GM19438 (cell line): ENCODE measurements at regions not wholly inside any gene's neighbourhood (a gene's known extent, or its start where the extent isn't known, plus 50 kb on each side); places are given as distances from the start of the nearest gene placed in this dataset.

Experiments
- ATAC-seq: cut with Tn5 transposase; IDR thresholded peaks from one replicate; pipeline ENCODE4 v1.9.1; 2021; ENCODE audit warnings: low read depth; ENCODE audit not compliant: unreplicated experiment

DNA sequence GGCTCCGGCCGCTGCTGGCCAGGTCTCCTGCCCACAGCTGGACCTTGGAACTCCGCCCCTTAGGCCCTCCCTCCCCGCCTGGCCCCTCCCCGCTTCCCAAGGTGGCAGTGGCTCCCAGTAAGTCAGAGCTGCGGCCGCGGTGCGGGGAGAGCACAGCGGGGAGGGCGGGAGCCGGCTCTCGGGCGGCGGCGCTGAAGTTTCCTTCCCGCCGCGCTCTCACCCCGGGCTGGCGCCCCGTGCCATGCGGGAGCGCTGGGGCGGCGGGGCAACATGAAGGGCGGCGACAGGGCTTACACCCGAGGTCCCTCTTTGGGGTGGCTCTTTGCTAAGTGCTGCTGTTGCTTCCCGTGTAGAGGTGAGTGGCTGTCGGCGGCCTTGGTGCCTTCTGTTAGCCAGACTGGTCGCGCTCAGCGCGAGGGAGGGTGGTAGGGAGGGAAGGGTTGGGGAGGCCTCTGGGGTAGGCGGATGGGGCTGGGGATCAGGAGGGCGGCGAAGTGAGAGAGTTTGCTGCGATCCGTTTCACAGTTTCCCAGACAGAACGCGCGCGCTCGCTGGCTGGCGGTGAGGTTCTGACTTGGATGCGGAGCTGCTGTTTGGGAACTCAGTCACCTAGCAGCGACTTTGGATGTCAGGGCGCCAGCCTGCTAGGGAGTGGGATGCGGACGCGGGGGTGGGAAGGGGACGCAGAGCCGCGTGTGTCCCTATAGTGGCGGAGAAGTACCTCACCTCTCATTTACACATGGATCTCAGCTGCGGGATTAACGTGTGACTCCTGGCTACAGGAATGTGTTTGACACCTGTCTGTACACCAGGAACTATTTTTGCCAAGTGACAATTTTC lies 145.5 kb upstream of the UMPS start:
- no peak for ATAC-seq

GRCh38 chr3:124586126-124587052 lies 143.9 kb upstream of the UMPS start:
- ATAC-seq: no peak

- ATAC-seq: no peak
These were observed 143.2 kb upstream of the UMPS start for GRCh38 chr3:124587053-124587408.

DNA sequence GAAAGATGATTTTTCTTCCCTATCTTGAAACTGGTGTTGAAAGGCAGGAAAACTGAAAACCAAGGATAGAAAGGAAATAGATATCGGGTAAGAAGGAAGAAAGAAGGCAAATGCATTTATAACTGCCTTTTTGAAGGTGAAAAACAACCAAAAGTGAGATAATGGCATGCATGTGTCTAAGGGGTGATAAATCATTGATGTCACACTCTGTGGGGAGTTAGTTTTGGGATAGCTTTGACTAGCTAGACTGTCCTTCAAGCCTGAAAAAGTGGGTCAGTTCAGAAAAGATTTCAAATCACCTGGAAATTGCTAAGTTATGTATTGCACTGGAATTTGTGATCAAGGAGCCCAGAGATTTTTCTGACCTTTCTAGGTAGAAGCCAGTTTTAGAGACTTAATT lies 142.2 kb upstream of the UMPS start:
- no peak for ATAC-seq

DNA sequence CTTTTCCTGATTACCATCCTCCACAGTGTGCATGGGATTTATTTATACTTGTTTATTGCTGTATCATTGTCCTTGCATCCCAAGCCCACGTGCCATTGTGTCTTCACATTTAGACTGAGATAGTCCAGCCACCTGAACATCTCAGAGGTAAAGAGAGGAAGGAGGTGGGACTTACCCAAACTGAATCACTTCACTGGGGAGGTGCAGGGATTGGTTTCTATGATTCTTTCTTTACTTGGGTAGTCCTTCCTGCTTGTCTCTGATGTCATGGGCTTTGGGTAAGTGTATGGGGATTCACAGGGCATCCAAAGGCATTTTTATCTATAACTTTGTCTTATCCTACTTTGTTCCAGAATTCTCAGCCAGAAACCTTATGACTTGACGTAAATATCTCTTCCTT lies 141.5 kb upstream of the UMPS start:
- no peak for ATAC-seq

DNA sequence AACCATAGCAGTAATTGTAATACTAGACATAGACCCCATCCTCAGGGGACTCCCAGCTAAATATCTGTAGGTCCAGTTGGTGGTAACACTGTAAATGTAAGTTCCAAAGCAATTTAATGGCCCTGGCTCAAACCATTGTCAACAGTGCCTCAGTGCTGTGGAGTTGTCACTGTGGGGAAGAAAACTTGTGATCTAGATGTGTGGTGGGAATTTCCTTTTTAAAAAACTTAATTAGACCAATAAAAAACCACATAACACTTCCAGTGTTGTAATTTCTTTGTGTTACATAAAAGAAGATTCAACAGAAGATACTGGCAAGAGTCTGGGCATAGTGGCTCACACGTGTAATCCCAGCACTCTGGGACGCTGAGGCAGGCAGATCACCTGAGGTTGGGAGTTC lies 138.6 kb upstream of the UMPS start:
- ATAC-seq: no peak

GRCh38 chr3:124592658-124593441 lies 137.4 kb upstream of the UMPS start:
- no peak for ATAC-seq

DNA sequence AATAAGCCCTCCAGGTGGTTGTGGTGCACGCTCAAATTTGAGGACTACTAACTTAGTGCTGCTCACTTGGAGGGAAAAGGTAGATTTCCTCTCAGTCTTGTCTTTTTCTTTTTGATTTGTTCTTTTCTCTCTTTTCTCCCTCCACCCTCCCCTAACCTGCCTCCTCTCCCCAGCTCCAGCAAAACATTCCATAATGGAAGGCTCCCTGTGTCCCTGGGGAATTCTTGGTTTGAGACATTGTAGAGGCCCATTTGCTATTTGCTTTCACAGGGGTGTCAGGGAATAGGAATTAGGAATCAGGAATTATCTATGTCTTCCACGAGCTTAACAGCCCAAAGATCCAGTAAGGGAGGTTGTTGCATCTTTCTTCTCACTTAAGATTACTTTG lies 136.8 kb upstream of the UMPS start:
- no peak for ATAC-seq

GRCh38 chr3:124594581-124594980 lies 135.7 kb upstream of the UMPS start:
- no peak for ATAC-seq

GRCh38 chr3:124597273-124597672 lies 133.0 kb upstream of the UMPS start:
- no peak for ATAC-seq

DNA sequence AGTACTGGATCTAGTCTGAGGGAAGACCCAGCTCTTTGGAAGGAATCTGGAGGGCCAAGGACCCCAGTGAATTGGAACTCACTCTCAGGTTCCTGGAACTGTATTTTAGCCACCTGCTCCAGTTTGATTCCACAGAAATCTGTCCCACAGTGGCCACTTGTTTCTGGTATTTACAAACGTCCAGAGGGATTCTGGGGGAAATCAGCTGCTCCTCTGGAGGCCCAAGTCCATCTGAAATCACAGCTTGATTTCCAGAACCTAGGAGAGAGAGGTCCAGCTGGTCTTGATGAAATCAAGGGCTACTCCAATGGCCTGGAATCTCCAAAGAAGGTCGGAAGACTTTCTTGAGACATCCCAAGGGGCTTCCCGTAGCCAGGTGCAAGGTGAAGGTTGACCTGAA lies 132.3 kb upstream of the UMPS start:
- ATAC-seq: no peak

DNA sequence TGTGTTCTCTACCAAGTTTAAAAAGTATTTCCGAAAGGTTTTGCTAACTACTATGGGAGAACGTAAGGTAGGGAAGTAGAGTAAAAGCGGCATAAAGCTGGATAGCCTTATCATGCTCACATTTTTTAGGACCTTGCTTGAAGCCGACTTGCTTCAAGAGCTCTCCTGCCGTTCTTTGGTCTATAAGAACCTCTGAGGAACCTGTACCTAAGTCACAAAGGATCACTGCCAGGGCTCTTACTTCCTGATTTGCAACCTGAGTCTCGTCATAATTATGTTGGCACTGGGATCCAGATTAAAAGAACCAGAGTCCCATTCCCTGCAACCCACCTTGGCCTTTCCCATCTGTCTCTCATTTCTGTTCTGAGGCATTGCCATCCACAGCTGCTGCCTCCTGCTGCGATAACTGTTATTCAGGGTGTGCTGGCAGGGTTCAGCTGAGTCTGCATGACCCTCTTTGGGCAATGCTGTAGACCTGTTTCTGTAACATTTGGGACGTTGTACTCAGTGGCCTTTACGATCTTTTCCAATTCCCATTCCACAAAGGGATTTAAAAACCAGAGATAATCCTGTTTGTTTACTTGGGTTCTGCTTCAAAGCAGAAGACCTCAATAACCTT lies 131.0 kb upstream of the UMPS start:
- ATAC-seq: no peak

- ATAC-seq: no peak
These were observed 130.2 kb upstream of the UMPS start for GRCh38 chr3:124599779-124600693.

DNA sequence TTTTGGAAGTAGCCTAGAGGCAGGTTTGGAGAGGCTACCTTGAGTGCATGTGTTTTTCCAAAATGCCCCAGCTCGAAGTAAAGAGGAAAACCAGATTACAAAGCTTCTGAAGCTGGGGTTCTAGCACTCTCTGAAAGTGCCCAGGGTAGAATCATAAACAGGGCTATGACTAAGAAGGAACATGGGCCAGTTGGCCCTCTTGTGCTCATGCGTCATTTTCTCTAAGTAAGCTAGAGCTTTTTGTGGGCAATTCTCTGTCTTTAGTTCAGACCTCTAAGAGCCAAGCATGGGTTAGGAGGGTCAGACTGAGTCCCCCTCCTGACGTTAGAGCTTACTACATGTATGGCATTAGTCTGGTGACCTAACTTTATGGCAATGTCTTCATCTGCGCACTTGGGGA lies 129.5 kb upstream of the UMPS start:
- ATAC-seq: no peak

- ATAC-seq: no peak
These were observed 129.1 kb upstream of the UMPS start for GRCh38 chr3:124601190-124601589.

DNA sequence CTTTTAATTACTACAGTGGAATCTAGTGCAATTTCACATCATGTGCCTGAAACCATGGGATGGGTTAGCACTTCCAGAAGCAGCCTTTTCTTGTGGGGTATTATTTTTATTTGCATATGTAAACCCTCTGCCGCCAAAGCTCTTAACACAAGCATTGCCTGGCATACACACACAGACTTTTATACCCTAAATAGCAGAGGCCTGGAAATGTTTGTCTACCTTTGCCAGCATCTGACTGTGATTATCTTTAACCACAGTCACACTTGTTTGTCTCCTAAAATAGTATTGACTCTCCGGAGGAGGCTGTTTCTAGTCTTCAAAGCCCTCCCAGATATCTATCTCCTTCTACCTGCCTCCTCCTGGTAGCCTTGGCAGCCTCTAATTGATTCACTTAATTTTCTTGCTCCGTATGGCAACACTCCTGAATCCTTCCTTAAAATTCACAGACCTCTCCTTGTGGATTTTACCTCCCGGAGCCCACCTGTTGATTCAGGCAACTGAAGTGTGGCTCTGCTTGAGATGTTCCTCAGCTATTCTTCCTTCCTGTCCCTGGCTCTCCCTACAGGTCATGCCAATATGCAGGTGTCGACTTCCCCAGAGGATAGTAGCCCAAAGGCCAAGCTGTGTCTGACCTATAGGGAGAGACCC lies 127.1 kb upstream of the UMPS start:
- ATAC-seq: no peak

DNA sequence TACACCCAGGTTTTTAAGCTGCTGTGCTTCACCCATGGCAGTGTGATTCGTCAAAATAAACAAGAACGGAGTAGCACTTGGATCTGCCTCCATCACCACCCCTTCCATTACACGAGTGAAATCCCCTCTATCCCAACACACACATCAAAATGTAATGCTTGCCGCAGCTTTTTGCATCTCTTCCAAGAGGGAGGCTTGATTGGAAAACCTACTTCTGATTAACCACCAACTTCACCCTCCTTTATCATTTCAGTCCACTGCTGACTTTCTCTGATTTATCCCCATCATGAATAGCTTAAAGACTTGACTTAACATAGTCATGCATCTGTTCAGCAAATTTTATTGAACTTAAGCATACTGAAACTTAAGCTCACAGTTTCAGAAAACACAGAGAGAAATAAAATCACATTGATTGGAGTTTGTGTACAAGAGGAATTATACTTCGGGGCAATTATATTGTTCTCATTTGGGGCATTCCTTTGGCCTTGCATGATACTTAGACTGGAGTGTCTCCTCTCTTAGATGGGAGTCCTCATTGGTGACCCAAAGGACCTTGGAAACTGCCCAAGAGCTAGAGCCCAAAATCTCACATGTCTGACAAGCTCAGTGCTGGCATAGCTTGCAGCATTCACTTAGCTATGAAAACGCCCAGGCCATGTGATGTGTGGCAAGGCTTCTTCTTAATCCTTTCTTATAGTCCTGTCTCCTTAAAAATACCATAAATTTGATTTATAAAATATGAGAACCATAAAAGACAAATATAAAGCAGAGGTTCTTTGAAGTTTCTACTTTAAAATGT lies 124.3 kb upstream of the UMPS start:
- ATAC-seq: no peak

GRCh38 chr3:124607163-124607562 lies 123.1 kb upstream of the UMPS start:
- ATAC-seq: no peak
